ENCODE measurements at regions not wholly inside any gene's neighbourhood (a gene's known extent, or its start where the extent isn't known, plus 50 kb on each side); places are given as distances from the start of the nearest gene placed in this dataset.
"Not testable (repeated sequence)": the region's sequence is repeated elsewhere in the genome, so short reads cannot be mapped to it uniquely, and the experiment has no call there.

DNA sequence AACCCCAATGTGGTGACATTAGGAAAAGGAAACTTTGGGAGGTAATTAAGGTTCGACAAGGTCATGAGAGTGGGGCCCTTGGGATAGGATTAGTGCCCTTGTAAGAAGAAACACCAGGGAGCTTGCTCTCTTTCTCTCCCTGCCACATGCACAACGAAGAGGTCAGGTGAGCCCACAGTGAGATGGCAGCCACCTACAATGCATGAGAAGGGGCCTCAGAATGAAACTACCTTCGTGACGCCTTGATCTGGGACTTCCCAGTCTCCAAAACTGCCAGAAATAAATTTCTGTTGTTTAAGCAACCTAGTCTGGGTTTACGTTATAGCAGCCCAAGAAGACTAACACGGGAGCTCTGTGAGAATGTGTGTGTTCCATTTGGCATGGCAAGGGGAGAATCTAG lies 682.8 kb downstream of the PRIM2 start:
- TF ChIP-seq, protein P1, sequence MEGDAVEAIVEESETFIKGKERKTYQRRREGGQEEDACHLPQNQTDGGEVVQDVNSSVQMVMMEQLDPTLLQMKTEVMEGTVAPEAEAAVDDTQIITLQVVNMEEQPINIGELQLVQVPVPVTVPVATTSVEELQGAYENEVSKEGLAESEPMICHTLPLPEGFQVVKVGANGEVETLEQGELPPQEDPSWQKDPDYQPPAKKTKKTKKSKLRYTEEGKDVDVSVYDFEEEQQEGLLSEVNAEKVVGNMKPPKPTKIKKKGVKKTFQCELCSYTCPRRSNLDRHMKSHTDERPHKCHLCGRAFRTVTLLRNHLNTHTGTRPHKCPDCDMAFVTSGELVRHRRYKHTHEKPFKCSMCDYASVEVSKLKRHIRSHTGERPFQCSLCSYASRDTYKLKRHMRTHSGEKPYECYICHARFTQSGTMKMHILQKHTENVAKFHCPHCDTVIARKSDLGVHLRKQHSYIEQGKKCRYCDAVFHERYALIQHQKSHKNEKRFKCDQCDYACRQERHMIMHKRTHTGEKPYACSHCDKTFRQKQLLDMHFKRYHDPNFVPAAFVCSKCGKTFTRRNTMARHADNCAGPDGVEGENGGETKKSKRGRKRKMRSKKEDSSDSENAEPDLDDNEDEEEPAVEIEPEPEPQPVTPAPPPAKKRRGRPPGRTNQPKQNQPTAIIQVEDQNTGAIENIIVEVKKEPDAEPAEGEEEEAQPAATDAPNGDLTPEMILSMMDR (IDR thresholded peaks at IDR 0.05 in 2 of 3, conservative IDR thresholded peaks at IDR 0.05 in 1 of 3; ENCODE audit: borderline replicate concordance in 1 of 3, insufficient read depth in 1 of 3, low read depth in 2 of 3, low read length in 2 of 3) = not testable (repeated sequence)
- TF ChIP-seq POLR2A (IDR thresholded peaks at IDR 0.05; ENCODE audit: borderline replicate concordance, extremely low read depth, insufficient read depth, insufficient read length); EZH2 (IDR thresholded peaks at IDR 0.05); JUND (IDR thresholded peaks at IDR 0.05); POLR2AphosphoS5 (IDR thresholded peaks at IDR 0.05; ENCODE audit: low read depth, low read length); CBX3 (IDR thresholded peaks at IDR 0.05; ENCODE audit: low read depth); SP1 (IDR thresholded peaks at IDR 0.05; ENCODE audit: low read depth); ELF1 (IDR thresholded peaks at IDR 0.05; ENCODE audit: borderline replicate concordance, low read depth); ZNF274 (IDR thresholded peaks at IDR 0.05; ENCODE audit: low read depth, low read length): not testable (repeated sequence)
- TF ChIP-seq, protein P2, sequence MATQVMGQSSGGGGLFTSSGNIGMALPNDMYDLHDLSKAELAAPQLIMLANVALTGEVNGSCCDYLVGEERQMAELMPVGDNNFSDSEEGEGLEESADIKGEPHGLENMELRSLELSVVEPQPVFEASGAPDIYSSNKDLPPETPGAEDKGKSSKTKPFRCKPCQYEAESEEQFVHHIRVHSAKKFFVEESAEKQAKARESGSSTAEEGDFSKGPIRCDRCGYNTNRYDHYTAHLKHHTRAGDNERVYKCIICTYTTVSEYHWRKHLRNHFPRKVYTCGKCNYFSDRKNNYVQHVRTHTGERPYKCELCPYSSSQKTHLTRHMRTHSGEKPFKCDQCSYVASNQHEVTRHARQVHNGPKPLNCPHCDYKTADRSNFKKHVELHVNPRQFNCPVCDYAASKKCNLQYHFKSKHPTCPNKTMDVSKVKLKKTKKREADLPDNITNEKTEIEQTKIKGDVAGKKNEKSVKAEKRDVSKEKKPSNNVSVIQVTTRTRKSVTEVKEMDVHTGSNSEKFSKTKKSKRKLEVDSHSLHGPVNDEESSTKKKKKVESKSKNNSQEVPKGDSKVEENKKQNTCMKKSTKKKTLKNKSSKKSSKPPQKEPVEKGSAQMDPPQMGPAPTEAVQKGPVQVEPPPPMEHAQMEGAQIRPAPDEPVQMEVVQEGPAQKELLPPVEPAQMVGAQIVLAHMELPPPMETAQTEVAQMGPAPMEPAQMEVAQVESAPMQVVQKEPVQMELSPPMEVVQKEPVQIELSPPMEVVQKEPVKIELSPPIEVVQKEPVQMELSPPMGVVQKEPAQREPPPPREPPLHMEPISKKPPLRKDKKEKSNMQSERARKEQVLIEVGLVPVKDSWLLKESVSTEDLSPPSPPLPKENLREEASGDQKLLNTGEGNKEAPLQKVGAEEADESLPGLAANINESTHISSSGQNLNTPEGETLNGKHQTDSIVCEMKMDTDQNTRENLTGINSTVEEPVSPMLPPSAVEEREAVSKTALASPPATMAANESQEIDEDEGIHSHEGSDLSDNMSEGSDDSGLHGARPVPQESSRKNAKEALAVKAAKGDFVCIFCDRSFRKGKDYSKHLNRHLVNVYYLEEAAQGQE (IDR thresholded peaks at IDR 0.05; ENCODE audit: low read depth) = not testable (repeated sequence)
